ENCODE measurements at regions not wholly inside any gene's neighbourhood (a gene's known extent, or its start where the extent isn't known, plus 50 kb on each side); places are given as distances from the start of the nearest gene placed in this dataset.

DNA sequence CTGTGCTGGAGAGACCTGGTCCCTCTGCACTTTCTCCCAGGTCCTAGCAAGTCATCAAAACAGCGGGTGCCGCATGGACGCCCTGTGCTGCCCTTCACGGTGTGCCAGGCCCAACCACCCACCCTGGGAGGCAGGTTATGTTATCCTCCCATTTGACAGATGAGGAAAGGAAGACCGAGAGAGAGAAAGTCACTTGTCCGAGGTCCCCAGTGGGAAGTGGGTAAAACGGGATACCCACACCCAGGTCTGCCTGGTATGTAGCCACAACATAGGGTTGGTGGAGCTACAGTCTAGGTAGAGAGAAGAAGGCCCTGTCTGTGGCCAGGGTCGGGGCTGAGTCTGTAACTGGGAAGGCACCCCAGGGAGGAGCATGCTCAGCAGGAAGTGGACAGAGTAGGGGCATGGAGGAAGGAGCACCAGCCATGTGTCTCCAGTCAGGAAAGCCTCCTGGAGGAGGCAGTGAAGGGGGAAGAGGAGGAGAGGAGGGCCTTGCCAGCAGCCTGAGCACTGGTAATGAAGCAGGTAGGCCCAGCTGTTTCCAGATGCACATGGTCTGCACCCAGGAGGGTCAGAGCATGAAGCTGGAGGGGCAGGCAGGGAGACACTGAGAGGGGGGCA is 98.4 kb downstream of the ZFP36L2 start:
- DNase-seq, result no peak

DNA sequence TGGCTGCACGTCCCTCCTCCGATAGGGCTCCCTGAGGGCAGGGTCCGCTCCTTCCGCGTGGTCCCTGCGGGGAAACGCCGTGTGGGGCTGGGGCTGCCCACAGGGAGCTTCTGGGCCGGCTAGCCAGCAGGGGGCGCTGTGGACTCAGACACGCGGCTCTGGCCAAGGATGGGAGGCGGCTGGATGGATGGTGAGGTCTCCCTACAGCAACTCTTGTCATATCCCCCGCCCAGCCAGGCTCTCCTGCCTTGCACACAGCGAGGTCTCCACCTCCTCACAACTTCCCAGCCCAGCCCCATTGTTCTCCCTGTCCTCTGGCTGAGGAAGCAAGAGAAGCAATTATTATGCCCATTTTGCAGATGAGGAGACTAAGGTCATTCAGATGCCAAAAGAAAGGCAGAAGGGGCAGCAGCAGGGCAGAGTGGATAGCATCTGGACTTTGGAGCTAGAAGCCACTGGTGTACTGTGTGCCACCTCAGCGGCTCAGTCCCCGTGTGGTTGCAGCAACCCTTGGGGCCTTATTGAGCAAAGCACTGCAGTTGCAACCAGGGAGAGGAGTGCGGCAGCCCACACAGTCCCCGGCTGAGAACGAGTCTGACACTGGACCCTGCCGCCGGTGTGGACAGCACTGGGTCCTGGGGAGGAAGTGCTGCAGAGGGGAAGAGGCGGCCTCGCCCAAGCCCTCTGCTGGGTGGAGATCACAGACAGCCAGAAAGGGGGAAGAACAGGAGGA is 99.0 kb downstream of the ZFP36L2 start:
- DNase-seq, result peak; percentile 37

DNA sequence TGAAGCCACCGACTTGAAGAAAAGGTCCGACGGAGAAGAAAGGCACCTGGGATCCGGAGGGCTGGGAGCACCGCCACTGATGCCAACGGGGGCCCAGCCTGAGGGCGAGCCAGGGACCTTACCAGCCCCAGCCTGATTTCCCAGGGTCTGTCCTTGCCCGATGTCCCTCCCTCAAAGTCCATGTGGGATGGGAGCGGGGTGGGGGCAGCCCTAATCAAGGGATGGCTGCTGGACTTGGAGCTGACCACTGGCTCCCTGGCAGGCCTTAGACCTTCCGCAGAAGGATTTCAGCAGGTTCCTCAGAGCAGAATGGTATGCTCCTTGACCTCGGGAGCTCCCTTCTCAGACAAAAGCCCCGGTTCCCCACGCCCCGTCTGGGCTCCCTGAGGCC is 99.6 kb downstream of the ZFP36L2 start:
- no peak for DNase-seq

DNA sequence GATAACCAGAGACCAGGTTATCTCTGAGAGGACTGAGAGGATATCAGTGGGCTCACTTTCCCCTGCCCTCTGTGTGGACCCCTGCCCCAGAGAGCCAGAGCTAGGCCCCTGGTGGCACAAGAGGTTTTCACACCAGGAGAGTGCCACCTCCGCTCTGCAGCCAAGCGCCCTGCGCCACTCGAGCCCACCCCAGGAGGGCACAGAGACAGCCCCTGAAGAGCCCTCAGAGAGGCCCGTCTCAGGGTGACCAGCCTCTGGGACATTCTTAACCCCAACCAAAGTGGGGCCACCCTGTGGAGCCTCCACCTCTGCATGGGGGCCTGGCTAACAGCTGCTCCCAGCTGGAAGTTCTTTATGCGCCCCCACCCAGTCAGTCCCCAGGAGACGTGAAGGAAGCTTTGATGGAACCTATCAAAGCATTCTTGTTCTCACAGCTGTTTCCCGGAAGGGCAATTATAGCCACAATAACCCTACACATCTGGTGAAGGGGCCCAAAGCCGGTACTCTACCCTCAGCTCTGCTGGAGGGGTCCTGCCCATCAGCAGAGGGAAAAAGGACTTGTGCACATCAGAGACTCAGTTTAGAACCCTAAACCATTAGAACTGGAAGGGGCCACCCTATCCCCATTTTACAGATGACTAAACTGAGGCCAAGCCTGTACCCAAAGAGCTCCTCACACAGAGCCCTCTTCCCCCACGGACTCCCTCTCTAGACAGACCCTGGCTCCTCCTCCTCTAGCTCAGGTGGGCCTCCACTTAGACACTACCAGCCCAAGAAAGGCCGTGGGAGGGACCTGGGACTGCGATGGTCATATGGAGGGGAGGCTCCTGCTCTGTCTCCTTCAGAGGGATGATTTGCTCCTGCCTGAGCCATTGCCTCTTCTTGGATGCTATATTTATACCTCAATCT is 101.1 kb downstream of the ZFP36L2 start:
- no peak for DNase-seq

DNA sequence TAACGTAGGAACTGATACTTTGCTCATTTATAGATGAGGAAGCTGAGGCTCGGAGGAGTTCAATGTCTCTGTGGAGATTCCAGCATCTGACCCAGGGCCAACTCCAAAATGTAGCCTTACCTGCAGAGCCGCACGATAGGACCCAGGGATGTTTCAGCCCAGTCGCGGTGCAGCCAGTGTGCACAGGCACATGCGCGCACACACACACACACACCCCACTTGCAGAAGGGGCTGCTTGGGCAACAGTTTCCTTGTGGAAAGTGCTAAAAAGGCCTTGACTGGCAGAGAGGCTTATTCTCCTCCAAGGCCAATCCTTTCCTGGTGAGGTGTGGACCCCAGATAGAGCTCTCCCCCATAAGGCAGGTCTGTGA is 101.7 kb downstream of the ZFP36L2 start:
- DNase-seq, result no peak

DNA sequence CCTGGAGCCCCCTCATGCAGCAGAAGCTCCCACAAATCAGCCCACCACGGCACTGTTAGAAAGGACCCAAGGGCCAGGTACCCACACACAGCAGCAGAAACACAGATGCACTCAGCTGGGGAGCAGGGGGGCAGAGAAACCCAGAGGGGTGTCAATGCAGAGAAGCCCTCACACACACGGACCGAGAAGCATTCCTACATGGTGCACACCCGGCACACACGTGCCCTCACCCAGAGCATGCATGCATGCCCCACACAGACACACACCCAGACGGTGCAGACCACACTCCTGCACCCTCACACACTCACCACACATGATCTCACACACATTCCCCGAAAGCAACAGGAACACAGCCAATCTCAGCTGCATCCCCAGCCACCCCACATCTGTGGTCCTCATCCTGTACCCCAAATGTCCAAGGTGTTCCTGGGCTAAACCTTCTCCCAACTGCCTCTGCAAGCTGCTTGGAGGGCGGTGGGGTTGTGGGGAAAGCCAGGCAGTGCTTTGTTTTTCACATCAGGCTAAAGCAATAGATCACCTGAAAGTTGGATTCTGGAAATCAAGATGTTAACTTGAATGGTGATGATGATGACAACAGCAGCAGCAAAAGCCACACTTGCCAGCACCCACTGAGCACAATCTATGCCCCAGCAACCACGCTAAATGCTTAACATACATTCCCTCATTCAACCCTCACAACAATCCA is 102.3 kb downstream of the ZFP36L2 start:
- DNase-seq, result no peak

DNA sequence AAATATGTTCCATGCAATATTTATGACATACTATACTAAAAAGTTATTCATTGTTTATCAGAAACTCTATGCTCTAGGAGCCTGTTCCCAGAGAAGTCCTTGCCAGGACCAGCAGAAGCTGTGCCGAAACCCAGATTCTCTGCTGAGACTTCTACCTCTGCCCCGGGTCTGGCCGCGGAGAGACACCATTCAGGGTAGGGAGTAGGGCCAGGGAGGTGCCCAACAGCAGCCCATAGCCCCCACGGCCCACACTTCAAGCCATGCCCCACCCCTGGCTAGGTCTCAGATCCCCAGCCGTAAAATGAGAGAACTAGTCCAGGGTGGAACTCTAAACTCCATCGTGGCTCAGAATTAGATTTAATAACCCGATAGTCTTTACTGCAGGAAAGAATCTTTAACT is 102.9 kb downstream of the ZFP36L2 start:
- DNase-seq, result no peak

DNA sequence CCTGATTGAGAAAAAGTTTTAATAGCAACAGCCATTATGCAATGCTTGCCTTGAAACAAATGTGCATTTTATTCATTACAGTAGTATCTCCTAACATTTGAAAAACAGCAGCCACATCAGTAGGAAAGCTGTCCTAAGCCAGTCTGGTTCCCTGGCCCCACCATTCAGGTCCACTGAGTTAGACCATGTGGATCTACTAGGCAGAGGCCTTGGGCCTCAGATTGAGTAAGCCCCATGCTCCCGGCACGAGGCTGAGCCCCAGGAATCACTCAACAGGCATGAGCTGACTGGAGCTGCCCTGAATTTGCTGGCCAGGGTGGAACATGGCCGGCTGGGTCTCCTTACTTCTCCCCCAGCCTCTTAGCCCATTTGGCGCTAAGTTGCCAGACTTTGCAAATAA is 103.4 kb downstream of the ZFP36L2 start:
- no peak for DNase-seq

DNA sequence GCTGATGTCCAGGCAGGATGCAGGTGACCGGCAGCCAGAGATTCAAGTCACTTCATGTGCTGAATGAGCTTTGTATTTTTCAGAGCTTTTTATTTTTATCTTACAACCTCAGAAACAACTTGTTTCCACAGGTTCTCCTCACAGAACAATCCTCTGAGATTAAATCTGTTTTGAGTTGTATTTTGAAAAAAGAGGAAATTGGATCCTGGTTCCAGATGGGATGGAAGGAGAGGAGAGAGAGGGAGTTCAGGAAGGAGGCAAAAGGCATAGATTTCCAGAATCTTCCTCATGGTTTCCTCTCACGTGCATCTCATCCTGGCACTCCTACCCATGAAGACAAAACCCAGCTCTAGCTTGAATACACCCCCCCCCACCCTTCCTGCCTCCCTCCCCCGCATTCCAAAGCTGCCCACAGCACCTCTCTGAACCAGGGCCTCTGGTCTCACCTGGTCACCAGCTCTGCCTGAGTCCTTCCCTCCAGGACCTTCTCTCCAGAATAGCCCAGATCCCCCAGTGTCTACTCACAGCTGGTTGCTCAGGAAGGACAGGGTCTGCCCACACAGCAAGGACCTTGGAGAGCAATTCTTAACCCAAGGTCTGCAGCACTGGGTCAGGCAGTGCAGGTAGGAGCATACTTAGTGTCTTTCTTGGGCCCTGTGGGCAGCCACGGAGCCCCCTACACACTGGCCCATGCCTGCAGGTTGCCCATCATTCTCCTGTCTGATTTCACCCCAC is 104.7 kb downstream of the ZFP36L2 start:
- DNase-seq, result no peak

DNA sequence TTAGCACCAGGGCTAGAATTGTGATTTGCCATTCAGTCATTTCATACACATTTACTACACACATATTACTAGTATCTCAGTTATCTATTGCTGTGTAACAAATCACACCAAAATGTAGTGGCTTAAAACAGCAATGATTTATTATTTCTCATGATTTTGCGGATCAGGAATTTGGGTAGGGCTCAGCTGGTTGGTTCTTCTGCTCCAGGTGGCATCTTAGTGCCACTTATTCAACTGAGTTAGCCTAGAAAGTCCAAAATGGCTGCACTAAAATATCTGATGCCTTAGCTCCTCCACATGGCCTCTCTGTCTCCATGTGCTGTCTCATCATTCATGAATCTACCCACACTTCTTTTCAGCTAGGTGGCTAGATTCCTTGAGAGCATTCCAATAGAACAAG is 107.1 kb downstream of the ZFP36L2 start:
- no peak for DNase-seq

DNA sequence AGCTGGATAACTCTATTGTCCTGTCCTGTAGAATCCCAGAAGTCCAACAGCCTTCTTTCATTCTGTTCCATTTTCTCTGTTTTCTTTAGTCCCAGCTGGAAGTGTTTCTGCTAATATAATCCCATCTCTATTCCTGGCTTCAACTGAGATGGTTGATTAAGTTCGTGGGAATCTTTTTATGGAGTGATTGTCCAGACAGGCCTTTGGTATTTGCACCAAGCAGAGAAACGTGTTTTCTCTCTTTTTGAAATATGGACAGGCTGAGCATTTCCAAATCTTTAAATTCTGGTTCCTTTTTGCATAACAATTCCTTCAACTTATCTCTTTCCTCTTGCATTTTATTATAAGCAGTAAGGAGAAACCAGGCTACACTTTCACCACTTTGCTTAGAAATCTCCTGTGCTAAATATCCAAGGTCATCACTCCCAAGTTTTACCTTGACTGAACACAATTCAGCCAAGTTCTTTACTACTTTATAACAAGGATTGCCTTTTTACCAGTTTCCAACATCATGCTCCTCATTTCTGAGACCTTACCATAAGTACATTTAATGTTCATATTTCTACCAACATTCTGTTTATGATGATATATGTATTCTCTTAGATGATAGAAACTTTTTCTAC is 108.8 kb downstream of the ZFP36L2 start:
- no peak for DNase-seq

DNA sequence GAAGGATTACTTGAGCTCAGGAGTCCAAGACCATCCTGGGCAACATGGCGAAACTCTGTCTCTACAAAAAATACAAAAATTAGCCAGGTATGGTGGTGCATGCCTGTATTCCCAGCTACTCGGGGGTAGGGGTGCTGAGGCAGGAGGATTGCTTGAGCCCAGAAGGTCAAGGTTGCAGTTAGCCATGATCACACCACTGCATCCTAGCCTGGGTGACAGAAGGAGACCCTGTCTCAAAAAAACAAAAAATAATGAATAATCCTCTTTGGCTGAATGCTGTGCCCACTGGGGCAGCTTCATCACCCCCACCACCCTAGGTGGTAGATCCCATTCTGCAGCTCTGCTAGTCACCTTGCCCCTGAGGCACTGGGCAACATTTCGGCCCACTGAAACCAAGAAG is 109.4 kb downstream of the ZFP36L2 start:
- no peak for DNase-seq

DNA sequence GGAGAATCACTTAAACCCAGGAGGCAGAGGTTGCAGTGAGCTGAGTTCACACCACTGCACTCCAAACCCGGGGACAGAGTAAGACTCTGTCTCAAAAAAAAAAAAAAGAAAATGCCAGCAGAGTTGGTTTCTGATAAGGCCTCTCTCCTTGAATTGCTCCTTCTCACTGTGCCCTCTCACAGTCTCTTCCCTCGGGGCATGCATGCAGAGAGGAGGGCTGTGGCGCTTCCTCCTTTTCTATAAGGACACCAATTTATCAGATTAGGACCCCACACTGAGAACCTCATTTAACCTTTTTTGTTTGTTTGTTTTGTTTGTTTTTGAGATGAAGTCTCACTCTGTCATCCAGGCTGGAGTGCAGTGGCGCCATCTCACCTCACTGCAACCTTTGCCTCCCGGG is 110.5 kb downstream of the ZFP36L2 start:
- no peak for DNase-seq

DNA sequence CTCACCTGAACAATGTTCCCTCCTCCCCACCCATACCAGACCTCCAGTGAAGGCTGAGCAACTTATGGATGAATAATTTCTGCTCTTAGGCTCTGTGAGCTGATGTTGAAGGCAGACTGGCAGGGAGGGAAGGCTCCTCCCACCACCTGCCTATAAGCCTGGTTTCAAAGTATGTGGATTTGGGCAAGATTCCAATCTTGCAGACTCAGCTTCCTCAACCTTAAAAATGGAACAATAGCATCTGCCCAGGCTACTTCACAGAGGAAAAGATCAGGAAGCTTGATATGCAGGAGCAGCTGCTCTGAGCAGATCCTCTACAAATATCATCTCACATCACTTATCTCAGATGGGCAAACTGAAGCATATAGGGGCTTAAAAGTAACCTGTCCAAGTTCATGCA is 112.2 kb downstream of the ZFP36L2 start:
- DNase-seq, result peak; percentile 34

DNA sequence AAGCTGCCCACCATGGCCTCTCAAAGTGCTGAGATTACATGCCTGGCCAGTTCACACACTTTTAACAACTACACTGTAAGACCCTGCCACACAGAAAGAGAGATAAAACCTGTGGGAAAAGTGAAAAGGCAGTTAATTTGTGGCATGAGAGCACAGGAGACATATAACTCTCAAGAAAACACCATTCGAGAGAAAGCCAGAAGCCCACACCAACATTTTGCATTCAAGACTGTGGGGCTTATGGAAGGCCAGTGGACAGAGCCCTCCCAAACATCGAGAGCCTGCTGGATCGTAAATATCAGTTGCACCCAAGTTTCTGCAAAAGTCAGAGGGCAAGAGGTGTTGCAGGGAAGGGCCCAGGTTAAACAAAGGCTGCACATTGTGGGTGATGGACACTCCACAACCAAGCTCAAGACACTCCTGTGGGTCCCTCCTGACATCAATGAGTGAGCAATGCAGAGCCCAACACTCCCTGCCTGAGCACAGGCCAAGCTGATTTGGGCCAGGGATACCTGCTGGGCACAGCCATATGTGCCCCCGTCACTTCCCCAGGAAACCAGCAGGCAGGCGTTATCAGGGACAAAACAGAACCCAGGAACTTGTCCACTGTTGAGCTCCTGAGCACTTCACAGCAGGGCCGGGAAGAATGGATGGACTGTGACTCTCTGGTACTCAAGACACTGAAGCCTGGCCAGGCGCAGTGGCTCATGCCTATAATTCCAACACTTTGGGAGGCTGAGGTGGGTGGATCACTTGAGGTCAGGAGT is 114.4 kb downstream of the ZFP36L2 start:
- no peak for DNase-seq

DNA sequence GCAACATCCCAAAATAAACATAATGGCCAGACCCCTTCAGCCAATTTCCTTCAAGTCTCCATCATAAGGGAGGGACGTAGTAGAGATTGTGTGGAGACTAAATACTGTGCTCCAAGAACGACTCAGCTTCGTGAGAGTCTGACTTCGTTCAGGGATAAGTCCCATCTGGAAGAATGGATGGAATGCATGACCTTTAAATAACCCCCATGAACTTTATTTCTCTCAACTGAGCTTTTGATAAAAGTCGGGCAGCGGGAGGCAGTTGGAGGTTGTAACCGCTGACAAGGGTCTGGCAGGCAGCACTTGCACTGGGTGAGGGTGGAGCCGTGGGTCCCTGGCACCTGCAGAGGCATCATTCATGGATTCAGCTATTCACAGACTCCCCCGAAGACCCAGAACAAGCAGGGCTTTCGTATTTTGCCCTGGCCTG is 115.9 kb downstream of the ZFP36L2 start:
- DNase-seq, result peak; percentile 79

DNA sequence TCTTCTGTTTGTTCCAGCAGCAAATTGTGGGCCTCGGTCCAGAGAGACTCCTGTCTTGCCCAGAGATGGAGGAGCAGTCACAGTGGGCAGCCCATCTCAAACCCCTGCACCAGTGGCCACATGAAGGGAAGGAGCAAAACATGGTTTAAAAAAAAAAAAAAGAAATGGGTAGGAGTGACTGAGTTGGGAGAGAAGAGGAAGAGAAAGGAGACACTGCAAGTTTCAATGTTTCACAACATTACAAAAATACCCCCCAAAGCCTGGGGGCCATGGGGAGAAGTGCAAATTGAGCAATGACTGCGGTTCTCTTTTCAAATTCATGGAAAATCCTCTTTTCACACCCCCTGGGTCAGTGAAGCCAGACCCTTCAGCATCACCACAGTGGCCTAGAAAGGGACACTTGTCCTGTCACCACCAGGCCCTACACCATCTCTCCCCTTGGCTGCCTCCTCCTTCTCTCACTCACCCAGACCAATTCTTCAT is 117.1 kb downstream of the ZFP36L2 start:
- no peak for DNase-seq

DNA sequence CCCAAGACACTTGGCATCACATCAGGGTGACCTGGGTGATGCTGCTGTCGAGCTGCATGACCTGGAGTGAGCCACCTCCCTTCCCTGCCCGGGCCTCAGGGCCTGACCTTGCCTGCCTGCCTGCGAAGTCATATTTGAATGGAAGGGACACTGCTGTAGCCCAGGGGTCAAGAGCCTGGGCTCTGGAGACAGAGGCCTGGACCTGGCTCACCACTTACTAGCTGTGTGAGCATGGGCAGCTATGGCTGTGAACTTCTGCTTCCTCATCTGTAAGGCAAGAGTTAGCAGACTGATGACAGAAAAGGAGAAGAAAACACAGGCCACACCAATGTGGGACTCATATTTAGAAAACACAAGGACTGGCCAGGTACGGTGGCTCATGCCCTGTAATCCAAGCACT is 118.7 kb downstream of the ZFP36L2 start:
- DNase-seq, result no peak

DNA sequence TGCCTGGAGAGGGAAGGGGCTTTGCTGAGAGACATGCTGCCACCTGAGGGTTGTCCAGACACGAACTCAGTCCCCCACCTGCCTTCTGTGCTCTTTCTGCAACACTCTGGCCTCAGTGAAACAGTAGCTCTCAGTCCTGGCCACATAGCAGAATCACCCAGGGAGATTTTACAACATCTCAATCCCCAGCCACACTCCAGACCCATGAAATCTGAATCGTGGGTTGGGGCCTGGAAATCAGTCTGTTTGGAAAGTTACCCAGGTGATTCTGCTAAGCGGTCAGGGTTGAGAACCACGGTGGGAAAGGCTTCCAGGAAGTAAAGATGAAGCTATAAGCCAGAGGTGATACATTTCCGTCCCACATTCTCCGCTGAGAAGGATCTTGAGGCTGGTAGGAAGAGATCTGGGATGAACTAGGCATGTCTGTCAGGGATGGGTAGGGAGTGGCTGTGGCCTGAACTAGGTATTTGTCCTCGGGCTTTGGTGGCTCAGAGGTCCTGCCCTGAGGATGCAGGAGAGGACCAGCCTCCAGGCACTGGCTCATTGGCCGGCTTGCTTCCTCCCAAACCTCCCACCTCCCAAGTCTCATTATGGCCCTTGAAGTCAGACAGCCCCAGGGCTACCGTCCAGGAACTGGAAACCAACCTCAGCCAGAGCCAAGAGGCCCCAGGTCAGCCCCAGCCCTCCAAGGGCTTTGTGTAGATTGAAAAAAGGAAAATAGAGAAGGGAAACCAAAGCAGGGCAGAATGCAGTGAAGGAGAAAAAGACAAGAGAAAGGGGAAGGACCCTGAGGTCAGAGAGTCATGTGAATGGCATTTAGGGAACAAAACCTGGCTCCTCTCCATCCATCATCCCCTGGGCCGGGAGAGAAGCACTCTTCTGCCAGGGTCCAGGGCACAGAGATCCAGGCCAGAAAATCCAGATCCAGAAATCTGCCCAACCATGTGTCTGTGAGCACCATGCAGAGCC is 119.6 kb downstream of the ZFP36L2 start:
- peak; percentile 32 for DNase-seq
